ENCODE measurements at regions not wholly inside any gene's neighbourhood (a gene's known extent, or its start where the extent isn't known, plus 50 kb on each side); places are given as distances from the start of the nearest gene placed in this dataset.

GRCh38 chr2:219916726-219917440 lies 289.5 kb downstream of the SLC4A3 start:
- DNase-seq (ENCODE audit: low spot score in 2 of 2): no peak
- intact Hi-C loops (cut with DNase I; ENCODE audit: low total_unique reads): no loop called here
- Histone ChIP-seq H3K4me1 (no peaks in the 10 kb centered on the region), H3K4me3 (no peak overlapping the region), H3K36me3 (no peaks in the 10 kb centered on the region), H3K27ac (no peak overlapping the region), H3K9me3 (no peaks in the 10 kb centered on the region), H3K27me3 (no peaks in the 10 kb centered on the region)
- TF ChIP-seq POLR2A (IDR thresholded peaks at IDR 0.05): no peak

GRCh38 chr2:219918254-219918653 lies 290.8 kb downstream of the SLC4A3 start:
- no peaks in the 10 kb centered on the region for H3K36me3 ChIP-seq
- H3K27me3 ChIP-seq: no peaks in the 10 kb centered on the region
- TF ChIP-seq POLR2A (IDR thresholded peaks at IDR 0.05) (no peak), CTCF (IDR thresholded peaks at IDR 0.05) (no peak), POLR2AphosphoS5 (IDR thresholded peaks at IDR 0.05) (no peak)
- no peaks in the 10 kb centered on the region for H3K9me3 ChIP-seq
- DNase-seq (ENCODE audit: low spot score in 2 of 2): no peak
- no peak overlapping the region for H3K27ac ChIP-seq
- no peaks in the 10 kb centered on the region for H3K4me1 ChIP-seq
- H3K4me3 ChIP-seq: no peak overlapping the region
- intact Hi-C loops (cut with DNase I; ENCODE audit: low total_unique reads): no loop called here

- Histone ChIP-seq H3K27ac (no peak overlapping the region), H3K4me1 (no peaks in the 10 kb centered on the region), H3K4me3 (no peak overlapping the region), H3K36me3 (no peaks in the 10 kb centered on the region), H3K27me3 (no peaks in the 10 kb centered on the region), H3K9me3 (no peaks in the 10 kb centered on the region)
- no peak for TF ChIP-seq CTCF (IDR thresholded peaks at IDR 0.05)
- no peak for TF ChIP-seq POLR2AphosphoS5 (IDR thresholded peaks at IDR 0.05)
- no peak for TF ChIP-seq POLR2A (IDR thresholded peaks at IDR 0.05)
- DNase-seq (ENCODE audit: low spot score in 2 of 2): no peak
- intact Hi-C loops (cut with DNase I; ENCODE audit: low total_unique reads): no loop called here
Measured at GRCh38 chr2:219918944-219919343, 291.5 kb downstream of the SLC4A3 start.

DNA sequence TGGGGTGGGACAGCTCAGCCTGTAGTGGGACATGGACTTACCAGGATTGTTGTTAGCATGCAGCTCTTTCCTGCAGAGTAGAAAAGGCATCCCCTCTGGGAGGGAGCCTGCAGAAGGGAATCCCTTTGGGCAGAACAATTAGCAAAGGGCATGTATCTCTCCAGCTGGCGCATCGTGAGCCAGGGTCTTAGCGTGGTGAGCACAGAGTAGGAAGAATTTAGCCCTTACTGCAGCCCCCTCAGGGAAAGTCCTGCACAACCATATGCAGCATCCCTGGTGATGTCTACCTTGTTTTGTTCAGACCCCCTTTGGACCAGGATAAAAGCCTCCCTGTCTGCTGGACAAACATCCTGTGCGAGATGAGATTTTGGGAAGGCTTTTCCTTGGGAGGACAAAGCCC lies 292.1 kb downstream of the SLC4A3 start:
- Histone ChIP-seq H3K36me3 (no peaks in the 10 kb centered on the region), H3K27ac (no peak overlapping the region), H3K4me3 (no peak overlapping the region), H3K4me1 (no peaks in the 10 kb centered on the region), H3K9me3 (no peaks in the 10 kb centered on the region), H3K27me3 (no peaks in the 10 kb centered on the region)
- no peak for TF ChIP-seq POLR2AphosphoS5 (IDR thresholded peaks at IDR 0.05)
- TF ChIP-seq CTCF (IDR thresholded peaks at IDR 0.05): no peak
- no peak for TF ChIP-seq POLR2A (IDR thresholded peaks at IDR 0.05)
- intact Hi-C loops (cut with DNase I; ENCODE audit: low total_unique reads): no loop called here
- no peak for DNase-seq (ENCODE audit: low spot score in 2 of 2)

- no peak overlapping the region for H3K27ac ChIP-seq
- no peak overlapping the region for H3K4me3 ChIP-seq
- intact Hi-C loops (cut with DNase I; ENCODE audit: low total_unique reads): no loop called here
- no peak for DNase-seq (ENCODE audit: low spot score in 2 of 2)
- H3K36me3 ChIP-seq: no peaks in the 10 kb centered on the region
- no peaks in the 10 kb centered on the region for H3K9me3 ChIP-seq
- no peak for TF ChIP-seq CTCF (IDR thresholded peaks at IDR 0.05)
- no peak for TF ChIP-seq POLR2AphosphoS5 (IDR thresholded peaks at IDR 0.05)
- TF ChIP-seq POLR2A (IDR thresholded peaks at IDR 0.05): no peak
- H3K4me1 ChIP-seq: no peaks in the 10 kb centered on the region
- no peaks in the 10 kb centered on the region for H3K27me3 ChIP-seq
Measured at GRCh38 chr2:219929835-219930234, 302.4 kb downstream of the SLC4A3 start.

Measured in breast epithelium (tissue), 4 donors.